HL-60 (cell line): ENCODE measurements at regions not wholly inside any gene's neighbourhood (a gene's known extent, or its start where the extent isn't known, plus 50 kb on each side); places are given as distances from the start of the nearest gene placed in this dataset.

Source experiments
- DNase-seq, 2 experiments: peaks; one replicate each; pipeline ENCODE4 v3.0.0-alpha.2; 2010 to 2020; ENCODE audit warnings: low read depth in 1 of 2, low spot score in 1 of 2
- H3K27ac ChIP-seq: fragments of 250-450 bp; sonication (Bioruptor Pico); replicated peaks from 2 replicates; pipeline ENCODE4 v1.5.1; 2020; ENCODE audit warnings: mild to moderate bottlenecking, moderate library complexity
- H3K27me3 ChIP-seq: fragments of 250-450 bp; sonication (Bioruptor Pico); 2 replicates; pipeline ENCODE4 v1.5.1; 2021; ENCODE audit warnings: mild to moderate bottlenecking, moderate library complexity; ENCODE audit not compliant: insufficient read depth, poor library complexity, severe bottlenecking
- H3K4me3 ChIP-seq: replicated peaks from 2 replicates; pipeline ENCODE4 v1.5.1; 2011; ENCODE audit warnings: mild to moderate bottlenecking, control low read depth, low read length; ENCODE audit not compliant: insufficient read depth
- CTCF ChIP-seq: IDR thresholded peaks from one replicate; pipeline ENCODE4 v1.5.1; 2011; ENCODE audit warnings: low read length, control low read depth, inconsistent platforms; ENCODE audit not compliant: insufficient read depth
- GABPA ChIP-seq: IDR thresholded peaks from 2 replicates; pipeline ENCODE4 v1.6.1; 2012; ENCODE audit warnings: low read depth
- POLR2AphosphoS5 ChIP-seq: IDR thresholded peaks from 2 replicates; pipeline ENCODE4 v1.6.1; 2012; ENCODE audit warnings: low read depth
- REST ChIP-seq: IDR thresholded peaks from 2 replicates; pipeline ENCODE4 v1.6.1; 2012; ENCODE audit warnings: low read depth; ENCODE audit not compliant: insufficient replicate concordance
- SPI1 ChIP-seq: IDR thresholded peaks from 2 replicates; pipeline ENCODE4 v1.6.1; 2012; ENCODE audit warnings: low read depth, mild to moderate bottlenecking, borderline replicate concordance

- H3K27me3 ChIP-seq: no peaks in the 10 kb centered on the region
- H3K27ac ChIP-seq: no peak overlapping the region
- no peak overlapping the region for H3K4me3 ChIP-seq
- peak; percentile 44 for TF ChIP-seq CTCF
- no peak for TF ChIP-seq GABPA
- peak in 1 of 2 experiments; percentile 53 for DNase-seq
These were observed 87.2 kb downstream of the AREG start for GRCh38 chr4:74531963-74532794.

- Histone ChIP-seq H3K27me3 (no peaks in the 10 kb centered on the region), H3K27ac (no peak overlapping the region), H3K4me3 (no peak overlapping the region)
- no peak for TF ChIP-seq REST
- TF ChIP-seq GABPA: no peak
- TF ChIP-seq CTCF: no peak
- no peak for TF ChIP-seq POLR2AphosphoS5
- no peak for TF ChIP-seq SPI1
- no peak for DNase-seq
These were observed 89.2 kb downstream of the AREG start for GRCh38 chr4:74534121-74534520.

- Histone ChIP-seq H3K27ac (no peak overlapping the region), H3K27me3 (no peaks in the 10 kb centered on the region), H3K4me3 (no peak overlapping the region)
- TF ChIP-seq POLR2AphosphoS5 (no peak), REST (no peak), CTCF (no peak), GABPA (no peak), SPI1 (no peak)
- no peak for DNase-seq
These were observed 90.0 kb downstream of the AREG start for GRCh38 chr4:74534936-74535335.

- DNase-seq: no peak
- H3K27ac ChIP-seq: no peak overlapping the region
- H3K27me3 ChIP-seq: no peaks in the 10 kb centered on the region
- TF ChIP-seq POLR2AphosphoS5: no peak
- TF ChIP-seq GABPA: no peak
- no peak for TF ChIP-seq CTCF
- no peak for TF ChIP-seq REST
- TF ChIP-seq SPI1: no peak
- H3K4me3 ChIP-seq: no peak overlapping the region
These were observed 90.6 kb downstream of the AREG start for GRCh38 chr4:74535512-74535911.
